H1 (cell line): ENCODE measurements at regions not wholly inside any gene's neighbourhood (a gene's known extent, or its start where the extent isn't known, plus 50 kb on each side); places are given as distances from the start of the nearest gene placed in this dataset.

ENCODE experiments used
- EGR1 ChIP-seq: IDR thresholded peaks from 2 replicates; pipeline ENCODE4 v1.6.1; 2011; ENCODE audit warnings: low read depth, low read length, borderline replicate concordance
- JUN ChIP-seq: IDR thresholded peaks from 2 replicates; pipeline ENCODE4 v1.6.1; 2011; ENCODE audit warnings: low read depth, mild to moderate bottlenecking, improper control_type of control experiment, low read length
- RNF2 ChIP-seq: fragments of 200-900, 300-1000 bp; sonication (generic); IDR thresholded peaks from 2 replicates; pipeline ENCODE4 v1.7.1; 2016; ENCODE audit warnings: borderline replicate concordance, low read depth, mild to moderate bottlenecking, antibody characterized with exemption, low read length; ENCODE audit not compliant: poor library complexity, severe bottlenecking; ENCODE audit errors: missing control alignments
- YY1 ChIP-seq: IDR thresholded peaks from 2 replicates; pipeline ENCODE4 v1.6.1; 2011; ENCODE audit warnings: low read depth, mild to moderate bottlenecking, low read length

DNA sequence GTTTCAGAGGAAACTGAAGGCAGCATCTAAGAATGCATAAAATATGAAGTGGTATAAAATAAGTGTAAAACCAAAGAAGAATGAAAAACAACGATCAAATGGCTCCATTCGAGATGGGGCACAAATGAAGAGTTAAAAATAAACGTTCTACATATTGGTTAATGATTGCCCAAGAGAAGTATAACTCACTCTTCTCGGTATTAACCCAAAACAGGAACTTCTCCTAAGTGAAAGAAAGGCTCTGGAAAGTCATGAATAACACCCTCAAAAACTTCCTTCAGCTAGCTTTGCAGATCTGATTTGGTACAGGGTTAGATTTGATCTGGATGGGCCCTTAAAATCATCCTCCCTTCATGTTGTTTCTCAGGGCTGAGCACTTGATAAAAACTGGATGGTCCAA lies 94.3 kb upstream of the ADO start (continued):
- no peak for TF ChIP-seq JUN
- no peak for TF ChIP-seq RNF2
- TF ChIP-seq EGR1 = no peak
- no peak for TF ChIP-seq YY1
